Endometrium (tissue), 2 donors: ENCODE measurements at regions not wholly inside any gene's neighbourhood (a gene's known extent, or its start where the extent isn't known, plus 50 kb on each side); places are given as distances from the start of the nearest gene placed in this dataset.

ENCODE experiments used
- FAIRE-seq: peaks from 2 replicates; lab custom pipeline; 2012; peaks lifted over from hg19 to GRCh38; lab: Jason Lieb, UNC
- donor health status: control.
- donor health status: control.

- no peak for FAIRE-seq
These were observed 501.3 kb downstream of the EFNB2 start for GRCh38 chr13:106034201-106034600.

GRCh38 chr13:106033659-106034058, 501.8 kb downstream of the EFNB2 start:
- FAIRE-seq, result no peak

- no peak for FAIRE-seq
These were observed 503.0 kb downstream of the EFNB2 start for GRCh38 chr13:106032441-106032840.

DNA sequence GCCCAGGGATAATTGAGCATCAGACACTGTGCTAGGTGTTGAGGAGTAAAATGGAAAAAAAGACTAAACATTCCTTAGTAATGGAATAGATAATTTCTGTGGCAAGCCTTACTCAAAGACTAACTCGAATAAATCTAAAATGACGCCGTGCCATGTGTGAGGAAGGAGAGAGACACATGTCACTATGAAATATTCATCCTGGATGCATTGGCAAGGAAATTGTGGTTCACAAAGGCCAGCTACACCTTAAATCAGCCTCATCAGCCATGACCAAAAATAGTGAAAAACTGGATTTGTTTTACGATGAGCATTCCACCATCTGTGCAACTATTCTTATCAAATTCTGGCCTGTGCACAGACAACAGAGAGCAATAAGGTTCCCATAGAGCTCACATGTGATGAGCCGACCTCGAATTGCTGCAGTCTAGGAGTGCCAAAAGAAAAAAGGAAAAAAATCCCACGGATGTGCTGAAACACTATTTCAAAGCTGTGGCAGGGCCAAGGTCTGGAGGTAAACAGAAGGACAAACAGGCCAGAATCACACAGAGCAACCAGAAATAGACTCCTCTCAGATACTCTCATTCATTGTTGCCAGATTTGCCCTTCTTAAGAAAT, 505.7 kb downstream of the EFNB2 start:
- no peak for FAIRE-seq

- FAIRE-seq, result no peak
These were observed 506.6 kb downstream of the EFNB2 start for GRCh38 chr13:106028911-106029310.

GRCh38 chr13:106011600-106011999, 523.9 kb downstream of the EFNB2 start:
- no peak for FAIRE-seq

GRCh38 chr13:106010836-106011235, 524.6 kb downstream of the EFNB2 start:
- no peak for FAIRE-seq

- FAIRE-seq, result no peak
These were observed 526.9 kb downstream of the EFNB2 start for GRCh38 chr13:106008540-106008939.

DNA sequence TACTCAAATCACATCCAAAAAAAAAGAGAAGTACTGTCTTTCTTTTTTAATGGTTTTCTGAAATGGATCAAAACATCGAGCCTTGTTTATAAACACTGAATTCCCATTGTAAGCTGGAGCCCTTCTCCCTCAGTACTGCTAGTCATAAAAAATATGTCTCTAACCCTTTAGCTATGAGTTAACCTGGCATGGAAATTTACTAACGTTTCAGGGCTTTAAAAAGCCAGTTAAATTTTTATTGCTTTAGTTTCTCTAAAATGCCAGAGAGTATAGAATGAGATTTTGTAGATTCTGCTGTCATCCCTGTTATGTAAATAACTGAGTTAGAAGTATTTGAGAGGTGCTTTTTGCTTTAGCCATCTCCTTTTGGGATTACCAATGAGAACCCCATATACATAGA, 528.3 kb downstream of the EFNB2 start:
- FAIRE-seq, result peak; percentile 85

- no peak for FAIRE-seq
These were observed 531.8 kb downstream of the EFNB2 start for GRCh38 chr13:106003651-106004050.

- FAIRE-seq, result no peak
These were observed 534.0 kb downstream of the EFNB2 start for GRCh38 chr13:106001443-106001842.

- FAIRE-seq, result peak; percentile 88
These were observed 537.6 kb downstream of the EFNB2 start for GRCh38 chr13:105997581-105998550.

GRCh38 chr13:105996391-105997025, 539.0 kb downstream of the EFNB2 start:
- FAIRE-seq, result no peak

- FAIRE-seq, result no peak
These were observed 541.1 kb downstream of the EFNB2 start for GRCh38 chr13:105994340-105994739.

DNA sequence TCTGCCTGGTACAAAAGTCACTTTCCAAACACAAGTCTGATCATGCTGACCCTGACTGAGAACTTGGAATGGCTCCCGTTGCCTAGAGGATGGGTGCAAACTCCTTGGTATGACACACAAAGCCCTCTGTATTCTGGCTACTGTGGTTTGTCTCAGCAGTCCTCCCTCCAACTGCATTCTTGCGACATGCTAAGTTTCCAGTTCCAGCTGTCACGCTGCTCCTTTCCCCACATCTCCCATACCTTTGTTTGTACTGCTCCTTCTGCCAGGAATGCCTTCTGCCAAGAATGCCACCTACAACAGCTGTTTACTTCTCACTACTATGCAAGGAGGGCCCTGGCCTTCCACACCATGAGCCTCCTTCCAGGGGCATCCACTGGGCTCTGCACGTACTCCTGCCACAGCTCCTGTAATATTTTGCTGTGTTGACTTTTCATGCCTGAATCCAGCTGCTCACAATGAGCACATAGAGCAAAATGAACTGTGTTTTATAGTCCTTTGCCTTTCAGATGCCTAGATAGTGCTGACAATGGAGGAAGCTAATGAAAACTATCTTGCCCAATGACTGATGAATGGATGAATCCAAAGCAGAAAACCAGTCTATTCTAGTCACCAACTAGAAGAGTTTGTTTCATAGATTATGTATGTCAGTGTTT, 543.7 kb downstream of the EFNB2 start:
- FAIRE-seq, result no peak

DNA sequence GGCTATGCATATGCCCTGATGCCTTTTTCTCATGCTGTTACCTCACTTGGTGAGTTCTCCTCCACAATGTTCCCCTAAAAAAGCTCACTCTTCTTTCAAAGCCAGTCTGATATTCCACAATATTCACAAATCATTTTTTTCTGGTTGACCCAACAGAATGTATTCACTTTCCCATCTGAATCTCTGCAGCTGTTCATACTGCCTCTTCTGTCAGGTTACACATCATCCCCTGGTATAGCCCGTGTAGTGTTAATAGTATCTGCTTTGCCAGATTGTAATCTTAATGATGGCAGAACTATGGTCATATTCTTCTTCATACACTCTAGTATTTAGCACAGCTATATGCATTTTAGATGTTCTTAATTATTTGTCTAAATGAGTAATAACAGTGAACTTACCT, 544.3 kb downstream of the EFNB2 start:
- no peak for FAIRE-seq

DNA sequence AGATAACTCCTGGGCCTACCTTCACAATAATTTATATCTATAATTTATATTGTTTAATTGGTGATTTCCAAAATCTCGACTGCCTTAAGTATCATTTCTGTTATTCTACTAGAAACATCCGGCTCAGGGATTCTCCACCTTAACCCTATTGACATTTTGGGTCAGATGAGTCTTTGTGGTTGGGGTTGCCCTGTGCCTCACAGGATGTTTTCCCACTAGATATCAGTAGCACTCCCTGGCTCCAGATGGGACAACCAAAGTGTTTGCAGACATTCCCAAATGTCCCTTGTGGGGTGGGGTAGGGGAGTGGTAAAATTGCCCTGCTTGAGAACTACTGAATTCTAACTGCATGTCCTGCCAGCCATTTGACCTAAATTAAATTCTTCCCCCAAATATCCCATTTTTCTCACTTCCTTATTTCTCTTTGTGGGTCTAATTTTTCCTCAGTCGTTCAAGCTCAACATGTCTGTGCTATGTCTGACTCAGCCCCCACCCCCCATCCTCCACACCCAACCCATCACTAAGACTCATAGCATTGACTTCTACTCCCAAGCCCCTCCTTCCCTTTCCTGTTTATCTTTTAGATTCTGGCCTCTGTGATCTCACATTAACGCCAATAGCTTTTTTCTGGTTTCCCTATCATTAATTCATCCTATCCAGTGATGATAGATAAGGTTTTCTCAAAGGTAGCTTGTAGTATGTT, 545.1 kb downstream of the EFNB2 start:
- FAIRE-seq, result no peak

GRCh38 chr13:105984646-105985045, 550.8 kb downstream of the EFNB2 start:
- FAIRE-seq, result no peak

GRCh38 chr13:105984236-105984635, 551.2 kb downstream of the EFNB2 start:
- no peak for FAIRE-seq

DNA sequence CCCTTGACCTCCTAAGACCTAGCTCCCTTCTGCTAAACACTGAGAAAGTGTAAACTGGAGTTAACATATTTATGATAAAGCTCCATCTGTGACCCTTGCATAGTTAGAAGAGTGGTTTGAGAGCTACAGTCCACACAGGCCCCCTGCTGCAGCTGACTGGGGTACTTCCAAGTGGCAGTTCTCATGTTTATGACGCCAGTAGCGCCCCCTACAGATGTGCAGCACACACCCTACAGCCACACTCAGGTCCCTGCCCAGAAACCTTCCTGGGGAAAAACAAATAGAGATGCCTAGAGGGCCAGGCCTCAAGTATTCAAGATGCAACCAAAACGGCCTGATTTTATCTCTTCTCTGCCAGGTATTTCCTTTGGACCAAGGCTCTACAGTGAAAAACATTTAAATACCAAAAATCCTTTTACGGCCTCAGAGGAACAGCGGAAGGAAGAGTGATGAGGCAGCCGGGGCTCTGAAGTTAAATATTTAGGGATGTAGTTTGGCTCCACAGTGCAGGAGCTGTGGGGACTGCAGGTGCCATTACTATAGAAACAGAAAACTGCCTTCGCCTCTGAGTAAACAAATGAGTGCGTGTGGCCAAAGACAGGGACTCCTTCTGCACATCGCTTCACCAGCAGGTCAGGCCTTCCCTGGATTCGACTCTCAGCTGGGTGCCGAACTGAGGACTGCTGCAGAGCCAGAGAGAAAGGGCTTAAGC, 553.1 kb downstream of the EFNB2 start:
- FAIRE-seq, result no peak
